ENCODE measurements at regions not wholly inside any gene's neighbourhood (a gene's known extent, or its start where the extent isn't known, plus 50 kb on each side); places are given as distances from the start of the nearest gene placed in this dataset.
A peak's percentile ranks its signal among the peaks of the same experiment; 100 is the strongest.

- TF ChIP-seq USF1 (CRISPR knock-in tag; IDR thresholded peaks at IDR 0.05) (no peak), NFRKB (IDR thresholded peaks at IDR 0.05; ENCODE audit: low read depth) (no peak), SNAPC5 (CRISPR knock-in tag; IDR thresholded peaks at IDR 0.05) (no peak), TAL1 (IDR thresholded peaks at IDR 0.05) (0 out of 2 replicates have a peak, but pooled peaks have one; percentile 7), CBFA2T3 (IDR thresholded peaks at IDR 0.05) (peak; percentile 49), SP2 (IDR thresholded peaks at IDR 0.05; ENCODE audit: extremely low read depth, low read depth, low read length, poor library complexity, severe bottlenecking) (no peak), ZNF77 (CRISPR knock-in tag; IDR thresholded peaks at IDR 0.05) (no peak), ZNF324 (CRISPR knock-in tag; IDR thresholded peaks at IDR 0.05) (no peak), RNF219 (CRISPR knock-in tag; IDR thresholded peaks at IDR 0.05) (no peak), ZNF57 (CRISPR knock-in tag; IDR thresholded peaks at IDR 0.05) (no peak), XRCC3 (IDR thresholded peaks at IDR 0.05) (no peak), PPARD (CRISPR knock-in tag; IDR thresholded peaks at IDR 0.05) (no peak), ZNF76 (CRISPR knock-in tag; IDR thresholded peaks at IDR 0.05; ENCODE audit: borderline replicate concordance) (no peak), TGIF2 (CRISPR knock-in tag; IDR thresholded peaks at IDR 0.05) (no peak), ESRRB (CRISPR knock-in tag; IDR thresholded peaks at IDR 0.05; ENCODE audit: borderline replicate concordance) (no peak), TFAP4 (CRISPR knock-in tag; IDR thresholded peaks at IDR 0.05; ENCODE audit: borderline replicate concordance) (no peak), FOSL1 (tag; conservative IDR thresholded peaks at IDR 0.05) (no peak), BRF1 (IDR thresholded peaks at IDR 0.05; ENCODE audit: borderline replicate concordance, extremely low read depth, insufficient read length) (no peak), ZNF354B (CRISPR knock-in tag; IDR thresholded peaks at IDR 0.05) (no peak), TBL1XR1 (IDR thresholded peaks at IDR 0.05; ENCODE audit: low read length in 2 of 2) (no peak), AFF1 (IDR thresholded peaks at IDR 0.05; ENCODE audit: low read depth in 1 of 2, partially characterized antibody in 2 of 2) (no peak)
Observed at GRCh38 chr15:70153921-70154717, 56.4 kb upstream of the TLE3 start (continued).
